ENCODE measurements at regions not wholly inside any gene's neighbourhood (a gene's known extent, or its start where the extent isn't known, plus 50 kb on each side); places are given as distances from the start of the nearest gene placed in this dataset.

- ChIA-PET CTCF (interaction anchor here (0.6 kb wide), 1 partner anchor 271 kb away, joined by 4 read pairs; no protein-coding TSS in a partner anchor), POLR2A (no interaction called here)
- Histone ChIP-seq H3K4me3 (ENCODE audit: low read depth, low read length) (no peak overlapping the region), H3K36me3 (ENCODE audit: control insufficient read depth in 2 of 2, insufficient read depth in 1 of 2, low read length in 2 of 2) (no peaks in the 10 kb centered on the region), H3K9me3 (ENCODE audit: control insufficient read depth, insufficient read depth, low read depth, low read length) (no peaks in the 10 kb centered on the region), H3K27ac (ENCODE audit: extremely low read depth, low read depth, low read length) (no peak overlapping the region), H3K4me1 (ENCODE audit: control insufficient read depth, insufficient read depth, low read length) (no peaks in the 10 kb centered on the region)
- 0 out of 2 replicates have a peak, but pooled peaks have one; percentile 12 for TF ChIP-seq PRDM10 (tag by site-specific recombination; IDR thresholded peaks at IDR 0.05)
- TF ChIP-seq SP3 (tag by site-specific recombination; IDR thresholded peaks at IDR 0.05) = peak; percentile 62
- TF ChIP-seq KLF1 (tag by site-specific recombination; IDR thresholded peaks at IDR 0.05) = peak; percentile 62
- no peak for TF ChIP-seq ZNF600 (tag by site-specific recombination; IDR thresholded peaks at IDR 0.05)
Observed at GRCh38 chr18:10242936-10243680, 211.3 kb upstream of the APCDD1 start.

GRCh38 chr18:10244341-10244740, 210.1 kb upstream of the APCDD1 start:
- TF ChIP-seq ZNF335 (tag by site-specific recombination; conservative IDR thresholded peaks at IDR 0.05) (no peak), ZNF157 (tag by site-specific recombination; IDR thresholded peaks at IDR 0.05) (no peak), GLIS2 (tag by site-specific recombination; IDR thresholded peaks at IDR 0.05) (no peak), ELK4 (IDR thresholded peaks at IDR 0.05; ENCODE audit: borderline replicate concordance, low read depth, low read length) (no peak), ZNF639 (tag by site-specific recombination; IDR thresholded peaks at IDR 0.05) (no peak), HOXD13 (CRISPR knock-in tag; IDR thresholded peaks at IDR 0.05; ENCODE audit: borderline replicate concordance) (no peak), CTCF (tag by site-specific recombination; IDR thresholded peaks at IDR 0.05) (no peak), OVOL3 (tag by site-specific recombination; IDR thresholded peaks at IDR 0.05) (no peak), ZBTB7A (tag by site-specific recombination; IDR thresholded peaks at IDR 0.05; ENCODE audit: low read depth) (no peak), ZEB2 (tag by site-specific recombination; IDR thresholded peaks at IDR 0.05) (no peak), ZNF423 (tag by site-specific recombination; IDR thresholded peaks at IDR 0.05) (no peak), ZBTB10 (tag by site-specific recombination; IDR thresholded peaks at IDR 0.05) (no peak)
- ChIA-PET POLR2A (no interaction called here), CTCF (interaction anchor here (0.5 kb wide), 1 partner anchor 1548 kb away, joined by 3 read pairs; no protein-coding TSS in a partner anchor)

More at GRCh38 chr18:10244341-10244740, 210.1 kb upstream of the APCDD1 start:
- Histone ChIP-seq H3K36me3 (ENCODE audit: control insufficient read depth in 2 of 2, insufficient read depth in 1 of 2, low read length in 2 of 2) (no peaks in the 10 kb centered on the region), H3K27ac (ENCODE audit: extremely low read depth, low read depth, low read length) (no peak overlapping the region), H3K9me3 (ENCODE audit: control insufficient read depth, insufficient read depth, low read depth, low read length) (no peaks in the 10 kb centered on the region), H3K4me3 (ENCODE audit: low read depth, low read length) (no peak overlapping the region), H3K4me1 (ENCODE audit: control insufficient read depth, insufficient read depth, low read length) (no peaks in the 10 kb centered on the region)
